ENCODE measurements at regions not wholly inside any gene's neighbourhood (a gene's known extent, or its start where the extent isn't known, plus 50 kb on each side); places are given as distances from the start of the nearest gene placed in this dataset.

- Mint-ChIP-seq H3K4me3 (no peak overlapping the region), H3K9me3 (peaks cover 31% of the 10 kb centered on the region), H3K36me3 (ENCODE audit: low read depth) (peaks cover 30% of the 10 kb centered on the region), H3K27ac (no peak overlapping the region), H3K4me1 (ENCODE audit: low read depth) (peaks cover 12% of the 10 kb centered on the region), H3K27me3 (ENCODE audit: insufficient read depth) (peaks cover 2% of the 10 kb centered on the region; the same call in 1 of the 2 replicates)
- no peak for TF ChIP-seq CTCF (IDR thresholded peaks at IDR 0.05)
- DNase-seq: no peak
Observed at GRCh38 chr6:158907931-158908330, 88.8 kb upstream of the EZR start.

GRCh38 chr6:158906926-158907325 lies 87.8 kb upstream of the EZR start:
- no peak for DNase-seq
- Mint-ChIP-seq H3K9me3 (peaks cover 31% of the 10 kb centered on the region), H3K27ac (no peak overlapping the region), H3K4me3 (no peak overlapping the region), H3K4me1 (ENCODE audit: low read depth) (peaks cover 12% of the 10 kb centered on the region), H3K27me3 (ENCODE audit: insufficient read depth) (peaks cover 2% of the 10 kb centered on the region; the same call in 1 of the 2 replicates), H3K36me3 (ENCODE audit: low read depth) (peaks cover 30% of the 10 kb centered on the region)
- no peak for TF ChIP-seq CTCF (IDR thresholded peaks at IDR 0.05)

GRCh38 chr6:158905277-158905676 lies 86.1 kb upstream of the EZR start:
- H3K27me3 Mint-ChIP-seq (ENCODE audit: insufficient read depth): peaks cover 2% of the 10 kb centered on the region; the same call in 1 of the 2 replicates
- H3K27ac Mint-ChIP-seq: no peak overlapping the region
- no peak for TF ChIP-seq CTCF (IDR thresholded peaks at IDR 0.05)
- no peak for DNase-seq
- no peak overlapping the region for H3K4me3 Mint-ChIP-seq
- H3K4me1 Mint-ChIP-seq (ENCODE audit: low read depth): peaks cover 8% of the 10 kb centered on the region
- peaks cover 30% of the 10 kb centered on the region for H3K36me3 Mint-ChIP-seq (ENCODE audit: low read depth)
- peaks cover 31% of the 10 kb centered on the region for H3K9me3 Mint-ChIP-seq

- no peak overlapping the region for H3K27ac Mint-ChIP-seq
- peaks cover 8% of the 10 kb centered on the region for H3K4me1 Mint-ChIP-seq (ENCODE audit: low read depth)
- no peak for DNase-seq
- H3K27me3 Mint-ChIP-seq (ENCODE audit: insufficient read depth): no peaks in the 10 kb centered on the region
- H3K9me3 Mint-ChIP-seq: peaks cover 31% of the 10 kb centered on the region
- H3K4me3 Mint-ChIP-seq: no peak overlapping the region
- H3K36me3 Mint-ChIP-seq (ENCODE audit: low read depth): peaks cover 30% of the 10 kb centered on the region
- no peak for TF ChIP-seq CTCF (IDR thresholded peaks at IDR 0.05)
Observed at GRCh38 chr6:158903801-158904200, 84.6 kb upstream of the EZR start.

- TF ChIP-seq CTCF (IDR thresholded peaks at IDR 0.05): no peak
- Mint-ChIP-seq H3K4me3 (no peak overlapping the region), H3K9me3 (peaks cover 22% of the 10 kb centered on the region), H3K27me3 (ENCODE audit: insufficient read depth) (no peaks in the 10 kb centered on the region), H3K27ac (no peak overlapping the region), H3K4me1 (ENCODE audit: low read depth) (no peaks in the 10 kb centered on the region), H3K36me3 (ENCODE audit: low read depth) (peaks cover 21% of the 10 kb centered on the region)
- no peak for DNase-seq
Observed at GRCh38 chr6:158900663-158901312, 81.6 kb upstream of the EZR start.
